HEK293 (cell line): ENCODE measurements at regions not wholly inside any gene's neighbourhood (a gene's known extent, or its start where the extent isn't known, plus 50 kb on each side); places are given as distances from the start of the nearest gene placed in this dataset.

Source experiments
- CTCF ChIA-PET: fragments of 350-600 bp; formaldehyde crosslinking; extraction: SDS; loops from one replicate; lab custom pipeline; 2021; ENCODE audit warnings: antibody characterized with exemption; lab: Yijun Ruan, JAX
- POLR2A ChIA-PET: fragments of 300-600 bp; formaldehyde crosslinking; extraction: SDS; loops from one replicate; lab custom pipeline; 2020; ENCODE audit warnings: antibody characterized with exemption, inconsistent platforms; lab: Yijun Ruan, JAX
- H3K27ac ChIP-seq: fragments of 200-500 bp; sonication (Bioruptor generic); 2 replicates; pipeline ENCODE4 v1.5.1; 2014; ENCODE audit warnings: low read depth, low read length, control low read depth, inconsistent platforms; ENCODE audit errors: extremely low read depth
- H3K36me3 ChIP-seq, 2 experiments: fragments of 200-500 bp in 1 of 2; sonication (Bioruptor generic) in 1 of 2; 1 replicate in 1 of 2; 2 replicates in 1 of 2; pipeline ENCODE4 v1.5.1; 2014 to 2017; ENCODE audit warnings: inconsistent platforms in 2 of 2, low read length in 2 of 2; ENCODE audit not compliant: control insufficient read depth in 2 of 2, insufficient read depth in 1 of 2
- H3K4me1 ChIP-seq: fragments of 200-500 bp; sonication (Bioruptor generic); 2 replicates; pipeline ENCODE4 v1.5.1; 2014; ENCODE audit warnings: mild to moderate bottlenecking, low read length, inconsistent platforms; ENCODE audit not compliant: control insufficient read depth, insufficient read depth
- H3K4me3 ChIP-seq: 2 replicates; pipeline ENCODE4 v1.5.1; 2011; ENCODE audit warnings: low read depth, mild to moderate bottlenecking, control low read depth, low read length, moderate library complexity
- H3K9me3 ChIP-seq: fragments of 200-500 bp; sonication (Bioruptor generic); 2 replicates; pipeline ENCODE4 v1.5.1; 2014; ENCODE audit warnings: low read depth, low read length, inconsistent platforms; ENCODE audit not compliant: control insufficient read depth, insufficient read depth
- CTCF ChIP-seq: fragments of 450-650 bp; formaldehyde crosslinking; IDR thresholded peaks from 2 replicates; pipeline ENCODE4 v1.5.1; 2016; ENCODE audit warnings: missing biosample characterization, missing genetic modification characterization
- HOXC10 ChIP-seq: sonication (generic); formaldehyde crosslinking; IDR thresholded peaks from 2 replicates; pipeline ENCODE4 v1.8.1; 2023; ENCODE audit warnings: mild to moderate bottlenecking, missing genetic modification reagents
- KLF1 ChIP-seq: fragments of 450-650 bp; formaldehyde crosslinking; IDR thresholded peaks from 2 replicates; pipeline ENCODE4 v1.5.1; 2016; ENCODE audit warnings: missing biosample characterization, missing genetic modification characterization
- SCRT2 ChIP-seq: fragments of 450-650 bp; formaldehyde crosslinking; IDR thresholded peaks from 2 replicates; pipeline ENCODE4 v1.5.1; 2016; ENCODE audit warnings: missing biosample characterization, missing genetic modification characterization
- SP7 ChIP-seq: fragments of 450-650 bp; formaldehyde crosslinking; IDR thresholded peaks from 2 replicates; pipeline ENCODE4 v1.5.1; 2016; ENCODE audit warnings: missing biosample characterization, missing genetic modification characterization
- ZBTB17 ChIP-seq: fragments of 450-650 bp; formaldehyde crosslinking; IDR thresholded peaks from 2 replicates; pipeline ENCODE4 v1.5.1; 2016; ENCODE audit warnings: missing biosample characterization, missing genetic modification characterization
- ZBTB20 ChIP-seq: fragments of 450-650 bp; formaldehyde crosslinking; IDR thresholded peaks from 2 replicates; pipeline ENCODE4 v1.5.1; 2016; ENCODE audit warnings: missing biosample characterization, missing genetic modification characterization
- ZBTB7A ChIP-seq: fragments of 450-650 bp; formaldehyde crosslinking; IDR thresholded peaks from 2 replicates; pipeline ENCODE4 v1.5.1; 2016; ENCODE audit warnings: low read depth, missing biosample characterization, missing genetic modification characterization
- ZFHX2 ChIP-seq: fragments of 450-650 bp; formaldehyde crosslinking; conservative IDR thresholded peaks from 2 replicates; pipeline ENCODE4 v1.5.1; 2016; ENCODE audit warnings: missing biosample characterization, missing genetic modification characterization
- ZNF10 ChIP-seq: fragments of 450-650 bp; formaldehyde crosslinking; IDR thresholded peaks from 2 replicates; pipeline ENCODE4 v1.5.1; 2017; ENCODE audit warnings: missing biosample characterization, missing genetic modification characterization
- ZNF112 ChIP-seq: fragments of 450-650 bp; formaldehyde crosslinking; IDR thresholded peaks from 2 replicates; pipeline ENCODE4 v1.5.0; 2017; ENCODE audit warnings: missing biosample characterization, missing genetic modification characterization
- ZNF121 ChIP-seq: fragments of 450-650 bp; formaldehyde crosslinking; IDR thresholded peaks from 2 replicates; pipeline ENCODE4 v1.5.1; 2016; ENCODE audit warnings: missing biosample characterization, missing genetic modification characterization
- ZNF174 ChIP-seq: fragments of 450-650 bp; formaldehyde crosslinking; IDR thresholded peaks from 2 replicates; pipeline ENCODE4 v1.5.0; 2017; ENCODE audit warnings: missing biosample characterization, mild to moderate bottlenecking, missing genetic modification characterization
- ZNF175 ChIP-seq: fragments of 450-650 bp; formaldehyde crosslinking; IDR thresholded peaks from 2 replicates; pipeline ENCODE4 v1.5.1; 2016; ENCODE audit warnings: missing biosample characterization, missing genetic modification characterization
- ZNF214 ChIP-seq: fragments of 450-650 bp; formaldehyde crosslinking; IDR thresholded peaks from 2 replicates; pipeline ENCODE4 v1.5.1; 2017; ENCODE audit warnings: missing biosample characterization, mild to moderate bottlenecking, missing genetic modification characterization, borderline replicate concordance
- ZNF292 ChIP-seq: fragments of 450-650 bp; formaldehyde crosslinking; IDR thresholded peaks from 2 replicates; pipeline ENCODE4 v1.5.1; 2016; ENCODE audit warnings: low read depth, missing biosample characterization, missing genetic modification characterization, borderline replicate concordance
- ZNF544 ChIP-seq: fragments of 450-650 bp; formaldehyde crosslinking; IDR thresholded peaks from 2 replicates; pipeline ENCODE4 v1.5.0; 2017; ENCODE audit warnings: missing biosample characterization, missing genetic modification characterization
- ZNF558 ChIP-seq: fragments of 450-650 bp; formaldehyde crosslinking; IDR thresholded peaks from 2 replicates; pipeline ENCODE4 v1.5.1; 2016; ENCODE audit warnings: missing biosample characterization, missing genetic modification characterization
- ZNF596 ChIP-seq: fragments of 450-650 bp; IDR thresholded peaks from 2 replicates; pipeline ENCODE4 v1.5.0; 2018; ENCODE audit warnings: missing biosample characterization, mild to moderate bottlenecking, missing genetic modification characterization, moderate library complexity
- ZNF701 ChIP-seq: fragments of 450-650 bp; formaldehyde crosslinking; IDR thresholded peaks from 2 replicates; pipeline ENCODE4 v1.5.1; 2016; ENCODE audit warnings: missing biosample characterization, missing genetic modification characterization
- ZNF776 ChIP-seq: fragments of 450-650 bp; formaldehyde crosslinking; IDR thresholded peaks from 2 replicates; pipeline ENCODE4 v1.5.0; 2017; ENCODE audit warnings: missing biosample characterization, missing genetic modification characterization, borderline replicate concordance
- ZSCAN16 ChIP-seq: fragments of 450-650 bp; formaldehyde crosslinking; IDR thresholded peaks from 2 replicates; pipeline ENCODE4 v1.5.1; 2016; ENCODE audit warnings: missing biosample characterization, missing genetic modification characterization
- ZSCAN23 ChIP-seq: fragments of 450-650 bp; formaldehyde crosslinking; IDR thresholded peaks from 2 replicates; pipeline ENCODE4 v1.5.1; 2016; ENCODE audit warnings: missing biosample characterization, missing genetic modification characterization
- TF ChIP-seq, protein P1 (sequence below): fragments of 450-650 bp; formaldehyde crosslinking; IDR thresholded peaks from 2 replicates; pipeline ENCODE4 v1.5.1; 2016; ENCODE audit warnings: missing biosample characterization, missing genetic modification characterization
- TF ChIP-seq, protein P2 (sequence below): fragments of 450-650 bp; formaldehyde crosslinking; IDR thresholded peaks from 2 replicates; pipeline ENCODE4 v1.5.1; 2016; ENCODE audit warnings: missing biosample characterization, missing genetic modification characterization
- TF ChIP-seq, protein P3 (sequence below): fragments of 450-650 bp; formaldehyde crosslinking; IDR thresholded peaks from 2 replicates; pipeline ENCODE4; 2016; ENCODE audit warnings: missing biosample characterization, missing genetic modification characterization
- TF ChIP-seq, protein P4 (sequence below): fragments of 450-650 bp; formaldehyde crosslinking; IDR thresholded peaks from 2 replicates; pipeline ENCODE4 v1.5.1; 2017; ENCODE audit warnings: missing biosample characterization, mild to moderate bottlenecking, missing genetic modification characterization, moderate library complexity

GRCh38 chr6:72525821-72526510, 95.9 kb upstream of the KCNQ5 start:
- TF ChIP-seq ZNF121 (no peak), CTCF (tag by site-specific recombination) (no peak), ZNF544 (tag by site-specific recombination) (no peak), ZNF214 (tag by site-specific recombination) (no peak), ZNF175 (tag by site-specific recombination) (no peak), ZSCAN16 (tag by site-specific recombination) (no peak)
- TF ChIP-seq, protein P1, sequence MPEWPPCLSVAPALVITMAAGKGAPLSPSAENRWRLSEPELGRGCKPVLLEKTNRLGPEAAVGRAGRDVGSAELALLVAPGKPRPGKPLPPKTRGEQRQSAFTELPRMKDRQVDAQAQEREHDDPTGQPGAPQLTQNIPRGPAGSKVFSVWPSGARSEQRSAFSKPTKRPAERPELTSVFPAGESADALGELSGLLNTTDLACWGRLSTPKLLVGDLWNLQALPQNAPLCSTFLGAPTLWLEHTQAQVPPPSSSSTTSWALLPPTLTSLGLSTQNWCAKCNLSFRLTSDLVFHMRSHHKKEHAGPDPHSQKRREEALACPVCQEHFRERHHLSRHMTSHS: no peak
- H3K27ac ChIP-seq: no peak overlapping the region
- no peaks in the 10 kb centered on the region for H3K36me3 ChIP-seq
- CTCF ChIA-PET: interaction anchor here (0.7 kb wide), 2 partner anchors 43 to 1207 kb away, joined by 3 to 4 read pairs; no protein-coding TSS in a partner anchor
- POLR2A ChIA-PET: no interaction called here
- H3K4me3 ChIP-seq: no peak overlapping the region
- no peaks in the 10 kb centered on the region for H3K9me3 ChIP-seq
- no peaks in the 10 kb centered on the region for H3K4me1 ChIP-seq

DNA sequence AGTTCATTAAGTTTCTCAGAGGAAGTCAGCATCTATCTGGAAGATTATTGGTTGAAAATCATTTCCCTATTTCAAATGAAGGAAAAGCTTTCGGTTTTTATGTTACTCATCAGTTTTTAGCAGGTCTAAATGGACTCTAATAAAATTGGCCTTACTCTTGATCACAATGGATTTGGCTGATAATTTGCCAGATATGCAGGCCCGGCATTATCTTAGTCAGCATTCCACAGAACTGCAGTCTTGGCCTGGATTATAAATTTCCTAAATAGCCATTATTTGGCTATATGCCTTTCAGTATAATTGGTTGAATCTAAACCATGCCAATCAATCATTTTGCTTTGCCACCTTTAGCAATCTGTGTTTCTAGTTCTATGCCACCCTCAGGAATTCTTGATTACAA, 91.7 kb upstream of the KCNQ5 start:
- H3K4me3 ChIP-seq: no peak overlapping the region
- no peak overlapping the region for H3K27ac ChIP-seq
- no peaks in the 10 kb centered on the region for H3K9me3 ChIP-seq
- CTCF ChIA-PET: no interaction called here
- H3K4me1 ChIP-seq: no peaks in the 10 kb centered on the region
- POLR2A ChIA-PET: no interaction called here
- TF ChIP-seq ZNF174 (tag by site-specific recombination): no peak
- no peak for TF ChIP-seq ZFHX2
- TF ChIP-seq ZNF701: no peak
- no peak for TF ChIP-seq ZSCAN23
- TF ChIP-seq, protein P2, sequence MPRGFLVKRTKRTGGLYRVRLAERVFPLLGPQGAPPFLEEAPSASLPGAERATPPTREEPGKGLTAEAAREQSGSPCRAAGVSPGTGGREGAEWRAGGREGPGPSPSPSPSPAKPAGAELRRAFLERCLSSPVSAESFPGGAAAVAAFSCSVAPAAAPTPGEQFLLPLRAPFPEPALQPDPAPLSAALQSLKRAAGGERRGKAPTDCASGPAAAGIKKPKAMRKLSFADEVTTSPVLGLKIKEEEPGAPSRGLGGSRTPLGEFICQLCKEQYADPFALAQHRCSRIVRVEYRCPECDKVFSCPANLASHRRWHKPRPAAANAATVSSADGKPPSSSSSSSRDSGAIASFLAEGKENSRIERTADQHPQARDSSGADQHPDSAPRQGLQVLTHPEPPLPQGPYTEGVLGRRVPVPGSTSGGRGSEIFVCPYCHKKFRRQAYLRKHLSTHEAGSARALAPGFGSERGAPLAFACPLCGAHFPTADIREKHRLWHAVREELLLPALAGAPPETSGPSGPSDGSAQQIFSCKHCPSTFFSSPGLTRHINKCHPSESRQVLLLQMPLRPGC (tag by site-specific recombination): no peak
- no peak for TF ChIP-seq ZNF558 (tag by site-specific recombination)
- TF ChIP-seq HOXC10 (CRISPR knock-in tag): no peak
- no peak for TF ChIP-seq ZNF112
- TF ChIP-seq ZNF10 (tag by site-specific recombination): no peak
- TF ChIP-seq, protein P3, sequence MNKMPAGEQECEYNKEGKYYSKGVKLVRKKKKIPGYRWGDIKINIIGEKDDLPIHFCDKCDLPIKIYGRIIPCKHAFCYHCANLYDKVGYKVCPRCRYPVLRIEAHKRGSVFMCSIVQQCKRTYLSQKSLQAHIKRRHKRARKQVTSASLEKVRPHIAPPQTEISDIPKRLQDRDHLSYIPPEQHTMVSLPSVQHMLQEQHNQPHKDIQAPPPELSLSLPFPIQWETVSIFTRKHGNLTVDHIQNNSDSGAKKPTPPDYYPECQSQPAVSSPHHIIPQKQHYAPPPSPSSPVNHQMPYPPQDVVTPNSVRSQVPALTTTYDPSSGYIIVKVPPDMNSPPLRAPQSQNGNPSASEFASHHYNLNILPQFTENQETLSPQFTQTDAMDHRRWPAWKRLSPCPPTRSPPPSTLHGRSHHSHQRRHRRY (tag by site-specific recombination): no peak
- no peak for TF ChIP-seq KLF1 (tag by site-specific recombination)
- TF ChIP-seq ZBTB20: no peak
- no peak for TF ChIP-seq SP7 (tag by site-specific recombination)
- TF ChIP-seq ZBTB17 (tag by site-specific recombination): no peak
- no peak for TF ChIP-seq ZNF596 (tag by site-specific recombination)
- TF ChIP-seq SCRT2: no peak
- TF ChIP-seq ZNF292 (tag by site-specific recombination): no peak
- TF ChIP-seq, protein P4, sequence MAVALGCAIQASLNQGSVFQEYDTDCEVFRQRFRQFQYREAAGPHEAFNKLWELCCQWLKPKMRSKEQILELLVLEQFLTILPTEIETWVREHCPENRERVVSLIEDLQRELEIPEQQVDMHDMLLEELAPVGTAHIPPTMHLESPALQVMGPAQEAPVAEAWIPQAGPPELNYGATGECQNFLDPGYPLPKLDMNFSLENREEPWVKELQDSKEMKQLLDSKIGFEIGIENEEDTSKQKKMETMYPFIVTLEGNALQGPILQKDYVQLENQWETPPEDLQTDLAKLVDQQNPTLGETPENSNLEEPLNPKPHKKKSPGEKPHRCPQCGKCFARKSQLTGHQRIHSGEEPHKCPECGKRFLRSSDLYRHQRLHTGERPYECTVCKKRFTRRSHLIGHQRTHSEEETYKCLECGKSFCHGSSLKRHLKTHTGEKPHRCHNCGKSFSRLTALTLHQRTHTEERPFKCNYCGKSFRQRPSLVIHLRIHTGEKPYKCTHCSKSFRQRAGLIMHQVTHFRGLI (tag by site-specific recombination): no peak
- TF ChIP-seq ZNF776 (tag by site-specific recombination): no peak
- TF ChIP-seq ZBTB7A (tag by site-specific recombination): no peak
- H3K36me3 ChIP-seq: no peaks in the 10 kb centered on the region
